ENCODE measurements at regions not wholly inside any gene's neighbourhood (a gene's known extent, or its start where the extent isn't known, plus 50 kb on each side); places are given as distances from the start of the nearest gene placed in this dataset.
"Not testable (repeated sequence)": the region's sequence is repeated elsewhere in the genome, so short reads cannot be mapped to it uniquely, and the experiment has no call there.

DNA sequence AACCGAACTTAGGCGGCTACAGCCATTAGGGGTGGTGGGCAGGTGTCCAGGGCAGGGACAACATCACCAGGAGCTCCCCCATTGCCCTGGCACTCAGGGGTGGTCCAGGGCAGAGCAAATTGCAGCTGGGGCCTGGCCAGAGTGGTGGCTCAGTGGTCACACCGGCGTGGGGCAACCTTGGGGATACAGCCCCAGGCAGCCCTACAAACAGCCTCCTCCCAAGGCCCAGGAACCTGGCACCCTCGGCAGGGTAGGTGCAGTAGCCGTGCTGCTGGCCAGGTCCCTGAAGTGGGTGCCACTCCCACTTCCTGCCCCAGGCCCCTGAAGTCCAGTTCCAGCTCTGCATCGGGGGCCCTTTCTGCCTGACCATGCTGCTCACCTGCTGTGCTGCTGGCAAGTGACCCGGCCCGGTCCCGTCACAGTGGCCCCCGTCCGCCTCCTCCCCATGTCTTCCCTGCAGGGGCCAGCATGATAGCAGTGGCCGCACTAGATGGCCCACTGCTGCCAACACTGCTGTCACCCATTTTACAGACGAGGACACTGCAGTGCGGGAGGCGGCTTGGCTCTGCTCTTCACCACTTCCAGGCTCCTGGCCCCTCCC lies 712.8 kb downstream of the MATN1 start:
- DNase-seq, result no peak

DNA sequence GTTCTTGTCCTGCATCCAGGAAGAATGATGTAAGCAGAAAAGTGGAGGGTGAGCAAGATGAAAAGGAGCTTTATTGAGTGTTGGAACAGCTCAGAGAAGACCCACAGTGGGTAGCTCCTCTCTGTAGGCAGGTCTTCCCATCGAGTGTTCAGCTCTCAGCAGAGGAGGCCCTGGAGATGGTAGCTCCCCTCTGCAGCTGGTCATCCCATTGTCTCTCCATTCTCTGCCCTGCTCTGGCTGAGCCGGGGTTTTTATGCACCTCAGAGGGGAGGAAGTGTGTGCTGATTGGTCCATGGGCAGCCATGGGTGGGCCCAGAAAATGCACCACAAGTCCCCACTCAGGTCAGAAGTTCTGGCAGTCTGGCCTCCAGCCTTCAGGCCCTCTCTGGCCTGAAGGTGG lies 713.7 kb downstream of the MATN1 start:
- no peak for DNase-seq

DNA sequence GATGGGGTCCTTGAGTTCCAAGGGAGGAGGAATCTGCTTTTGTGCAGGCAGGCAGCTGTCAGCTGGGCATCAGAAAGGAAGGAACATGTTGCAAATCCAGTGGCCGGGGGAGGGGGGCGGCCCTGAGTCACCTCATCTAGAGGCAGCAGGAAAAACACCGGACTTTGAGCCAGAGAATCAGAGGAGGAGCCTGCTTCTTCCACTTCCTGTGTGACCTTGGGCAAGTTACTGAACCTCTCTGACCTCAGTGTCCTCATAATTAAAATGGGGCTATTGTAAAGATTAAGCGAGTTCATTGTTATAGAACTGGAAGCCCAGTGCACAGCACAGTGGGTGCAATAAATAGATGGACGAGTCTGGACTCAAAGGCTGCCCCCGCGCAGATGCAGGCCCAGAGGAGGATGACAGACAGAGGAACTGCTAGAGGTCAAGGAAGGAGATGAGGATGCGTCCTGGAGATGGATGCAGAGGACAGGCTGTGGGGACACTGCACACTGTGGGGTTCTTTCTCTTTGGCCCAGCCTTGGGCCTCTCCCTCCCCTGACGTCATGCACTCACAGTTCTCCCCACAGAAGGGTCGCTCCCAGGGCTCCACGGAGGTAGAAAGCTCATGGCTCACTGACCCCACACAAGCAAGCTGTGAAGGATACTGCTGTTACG lies 714.3 kb downstream of the MATN1 start:
- no peak for DNase-seq

DNA sequence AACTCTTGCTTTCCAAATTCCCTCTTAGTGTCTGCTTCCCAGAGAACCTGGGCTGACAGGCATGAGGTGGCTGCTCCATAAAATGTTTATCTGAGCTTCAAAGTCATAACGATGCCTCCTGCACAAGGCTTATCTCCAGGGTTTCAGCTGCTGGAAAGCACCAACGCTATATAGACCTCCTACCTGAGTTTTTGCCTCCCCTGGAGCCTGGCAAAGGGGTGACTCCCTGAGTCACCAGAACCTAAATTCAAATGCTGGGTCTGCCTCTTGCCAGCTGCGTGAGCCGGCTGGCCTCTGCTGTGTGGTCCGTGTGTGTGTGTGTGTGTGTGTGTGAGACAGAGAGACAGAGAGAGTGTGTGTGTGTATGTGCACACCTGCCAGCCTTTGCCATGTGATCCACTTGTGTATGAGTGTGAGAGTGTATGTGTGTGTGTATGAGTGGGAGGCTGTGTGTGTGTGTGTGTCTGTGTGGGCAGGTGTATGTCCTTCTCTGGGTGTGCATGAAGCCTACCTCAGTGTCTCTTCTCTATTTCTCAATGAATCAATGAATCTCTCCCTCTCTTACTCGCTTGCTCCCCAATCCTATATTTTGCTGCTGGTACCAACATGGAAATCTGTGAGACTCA lies 714.9 kb downstream of the MATN1 start:
- DNase-seq, result no peak

DNA sequence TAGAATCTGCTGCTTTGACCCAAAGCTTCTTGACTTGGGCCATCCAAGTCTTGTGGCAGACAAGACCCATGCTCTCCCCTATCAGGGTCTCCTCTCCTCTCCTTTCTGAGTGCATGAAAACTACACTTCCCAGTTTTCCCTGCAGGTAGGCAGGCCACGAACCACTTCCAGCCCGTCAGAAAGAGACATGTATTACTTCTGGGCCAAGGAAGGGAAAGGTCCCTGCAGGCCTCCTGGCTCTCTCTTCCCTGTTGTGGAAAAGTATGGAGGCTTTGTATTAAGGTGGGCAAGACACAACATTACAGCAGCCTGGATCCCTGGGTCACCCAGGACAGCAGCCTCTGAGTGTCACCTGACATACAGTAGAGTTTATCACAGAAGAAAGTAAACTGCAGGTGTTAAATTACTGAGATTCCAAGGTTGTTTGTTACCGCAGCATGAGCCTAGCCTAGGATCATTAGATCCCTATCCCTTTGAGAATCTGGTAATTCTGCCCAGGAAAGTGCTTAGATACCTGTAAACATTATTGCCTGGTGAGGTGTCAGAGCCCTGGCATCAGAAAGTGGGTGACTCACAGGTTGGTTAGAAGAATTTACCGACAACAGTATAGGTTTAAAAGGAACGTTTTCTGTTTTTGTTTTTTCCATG lies 717.3 kb downstream of the MATN1 start:
- DNase-seq, result no peak

DNA sequence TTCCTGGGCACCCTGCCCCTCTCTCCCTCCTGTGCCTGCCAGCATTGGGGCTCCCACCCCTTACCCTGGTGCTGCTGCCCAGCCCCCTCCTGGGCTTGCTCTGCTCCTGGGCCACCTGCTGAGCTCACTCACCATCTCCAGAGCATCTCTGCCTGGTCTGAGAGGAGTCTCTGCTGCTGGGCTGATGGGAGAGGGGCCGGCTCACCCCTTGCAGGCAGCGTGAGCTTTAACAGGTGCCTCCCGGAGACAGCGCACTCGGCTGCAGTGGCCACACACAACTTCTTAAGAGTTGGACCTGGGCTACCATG lies 721.7 kb downstream of the MATN1 start:
- no peak for DNase-seq

DNA sequence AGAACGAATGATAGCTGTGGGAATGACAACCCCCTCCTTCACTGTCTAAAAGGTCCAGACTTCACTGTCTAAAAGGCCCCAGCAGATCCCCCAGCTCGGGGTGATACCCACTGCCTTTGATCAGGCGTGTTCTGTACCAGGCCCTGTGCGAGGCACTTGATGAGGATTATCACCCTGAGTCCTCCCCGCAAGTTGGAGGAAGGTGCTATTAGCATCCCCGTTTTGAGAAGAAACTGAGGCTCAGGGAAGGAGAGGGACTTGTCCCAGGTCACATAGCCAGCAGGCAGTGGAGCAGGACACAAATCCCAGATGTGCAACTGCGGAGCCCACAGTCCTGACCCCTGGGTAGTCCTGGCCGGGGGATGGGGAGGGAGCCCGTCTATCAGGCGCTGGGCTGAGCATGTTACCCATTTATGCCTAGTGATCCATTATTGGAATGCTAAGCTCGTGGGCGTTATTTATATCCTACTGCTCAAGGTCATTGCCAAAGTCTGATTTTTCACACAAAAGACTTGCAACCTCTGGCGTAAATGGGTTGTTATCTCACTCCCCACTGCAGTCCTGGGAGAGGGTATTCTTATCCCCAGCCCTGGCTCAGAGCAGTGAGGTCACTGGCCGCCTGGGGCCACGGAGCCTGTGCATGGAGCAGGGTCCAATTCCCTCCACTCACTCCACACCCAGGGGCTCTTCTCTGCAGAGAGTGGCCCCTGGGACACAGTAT lies 722.2 kb downstream of the MATN1 start:
- no peak for DNase-seq

DNA sequence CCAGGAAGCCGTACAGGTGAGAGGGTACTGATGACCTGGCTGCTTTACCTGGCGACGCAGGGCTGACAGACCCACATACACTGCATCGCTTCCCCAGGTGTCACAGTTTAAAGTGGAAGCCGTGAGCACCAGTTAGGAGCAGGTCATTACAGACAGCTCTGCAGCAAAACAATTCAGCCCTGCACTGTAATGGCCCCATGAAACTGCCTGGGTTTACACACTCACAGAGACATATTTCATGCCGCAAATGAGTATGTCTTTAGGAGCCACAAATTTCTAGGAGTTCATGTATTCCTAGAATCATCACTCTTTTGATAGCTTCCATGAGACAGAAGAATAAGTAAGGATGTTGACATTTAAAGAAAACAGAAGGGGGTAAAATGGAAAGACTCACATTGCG lies 723.1 kb downstream of the MATN1 start:
- no peak for DNase-seq

DNA sequence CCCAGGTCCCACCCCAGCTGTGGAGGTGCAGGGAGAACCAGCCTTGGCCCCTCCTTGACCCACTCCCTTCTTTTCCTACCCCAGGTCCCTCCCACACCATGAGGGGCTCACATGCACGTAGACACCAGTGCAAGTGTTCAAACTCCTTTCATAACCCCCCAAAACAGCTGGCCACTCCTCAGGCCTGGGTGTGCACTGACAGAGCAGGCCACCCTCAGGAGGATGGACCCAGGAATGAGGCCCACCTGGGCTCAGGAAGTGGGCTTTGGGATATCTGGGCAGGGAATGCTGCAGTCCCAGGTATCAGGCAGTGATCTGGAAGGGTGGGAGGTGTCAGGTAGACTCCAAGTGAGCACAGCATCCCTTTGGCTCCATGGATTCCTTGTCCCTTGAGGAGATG lies 723.8 kb downstream of the MATN1 start:
- DNase-seq, result no peak

DNA sequence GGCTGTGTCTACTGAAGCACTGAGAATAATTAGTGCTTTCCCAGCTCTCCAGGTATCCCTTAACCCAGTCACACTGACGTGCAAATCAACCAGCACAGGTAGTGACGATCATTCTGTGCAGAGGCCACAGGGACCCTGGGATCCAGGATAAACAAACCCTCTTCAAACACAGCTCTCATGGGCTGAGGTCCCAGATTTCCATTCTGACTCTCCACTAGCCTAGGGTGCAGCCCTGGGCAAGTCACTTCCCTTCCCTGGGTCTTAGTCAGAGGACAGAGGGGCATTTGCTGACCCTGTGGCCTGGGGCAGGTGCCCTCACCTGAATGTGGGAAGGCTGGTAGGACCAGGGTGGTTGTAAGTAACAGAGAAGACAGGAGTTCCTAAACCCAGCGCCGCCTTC lies 724.7 kb downstream of the MATN1 start:
- no peak for DNase-seq

DNA sequence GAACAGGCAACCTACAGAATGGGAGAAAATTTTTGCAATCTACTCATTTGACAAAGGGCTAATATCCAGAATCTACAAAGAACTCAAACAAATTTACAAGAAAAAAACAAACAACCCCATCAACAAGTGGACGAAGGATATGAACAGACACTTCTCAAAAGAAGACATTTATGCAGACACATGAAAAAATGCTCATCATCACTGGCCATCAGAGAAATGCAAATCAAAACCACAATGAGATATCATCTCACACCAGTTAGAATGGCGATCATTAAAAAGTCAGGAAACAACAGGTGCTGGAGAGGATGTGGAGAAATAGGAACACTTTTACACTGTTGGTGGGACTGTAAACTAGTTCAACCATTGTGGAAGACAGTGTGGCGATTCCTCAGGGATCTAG lies 725.6 kb downstream of the MATN1 start:
- not testable (repeated sequence) for DNase-seq

DNA sequence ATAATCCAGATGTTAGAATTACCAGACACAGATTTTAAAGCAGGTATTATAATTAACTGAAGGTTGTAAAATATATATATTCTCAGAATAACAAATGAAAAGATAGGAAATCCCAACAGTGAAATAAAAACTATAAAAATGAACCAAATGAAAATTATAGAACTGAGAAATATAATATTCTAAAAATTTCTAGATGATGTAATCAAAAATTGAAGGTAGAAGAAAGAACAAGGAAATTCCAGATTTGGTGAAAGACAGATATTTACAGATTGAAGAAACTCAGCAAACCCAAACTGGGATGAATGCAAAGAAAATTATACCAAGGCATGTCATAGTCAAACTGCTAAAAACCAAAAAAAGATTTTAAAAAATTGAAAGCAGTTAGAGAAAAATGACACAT lies 729.4 kb downstream of the MATN1 start:
- DNase-seq, result no peak

DNA sequence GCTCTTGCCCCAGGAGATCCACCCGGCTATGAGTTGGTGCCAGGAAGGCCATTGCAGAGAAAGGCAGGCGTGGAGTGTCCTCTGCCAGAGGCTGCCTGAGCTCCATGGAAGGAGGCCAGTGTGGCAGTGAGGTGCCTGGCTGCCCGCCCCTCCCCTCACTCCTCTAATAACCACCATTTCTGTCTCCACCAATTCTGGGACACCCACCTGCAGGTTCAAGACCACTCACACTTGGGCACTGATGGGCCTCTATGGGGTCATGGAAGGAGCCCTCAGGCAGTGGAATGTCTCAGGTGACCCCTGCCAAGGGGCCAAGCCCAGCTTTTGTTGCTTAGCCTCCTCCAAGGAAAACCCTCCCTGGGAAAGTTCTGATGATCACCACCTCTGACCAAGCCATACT lies 731.6 kb downstream of the MATN1 start:
- DNase-seq, result no peak

DNA sequence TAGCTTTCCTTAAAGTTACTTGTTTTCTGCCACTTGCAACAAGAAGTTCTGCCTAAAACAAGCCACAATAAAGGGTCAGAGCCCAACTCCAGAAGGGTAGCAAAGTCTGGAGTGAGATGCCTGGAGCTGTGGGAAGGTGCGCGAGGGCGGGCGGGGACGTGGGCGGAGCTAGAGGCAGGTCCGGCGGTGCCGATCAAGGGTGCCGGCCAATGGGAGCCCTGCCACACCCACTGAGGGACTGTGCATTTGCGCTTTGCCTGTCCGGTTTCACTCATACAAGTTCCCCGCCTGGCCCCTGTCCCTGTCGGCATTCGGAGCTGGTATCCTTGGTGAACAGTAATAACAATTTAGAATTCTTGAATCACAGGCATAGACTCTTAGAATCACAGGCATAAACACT lies 732.4 kb downstream of the MATN1 start:
- no peak for DNase-seq

DNA sequence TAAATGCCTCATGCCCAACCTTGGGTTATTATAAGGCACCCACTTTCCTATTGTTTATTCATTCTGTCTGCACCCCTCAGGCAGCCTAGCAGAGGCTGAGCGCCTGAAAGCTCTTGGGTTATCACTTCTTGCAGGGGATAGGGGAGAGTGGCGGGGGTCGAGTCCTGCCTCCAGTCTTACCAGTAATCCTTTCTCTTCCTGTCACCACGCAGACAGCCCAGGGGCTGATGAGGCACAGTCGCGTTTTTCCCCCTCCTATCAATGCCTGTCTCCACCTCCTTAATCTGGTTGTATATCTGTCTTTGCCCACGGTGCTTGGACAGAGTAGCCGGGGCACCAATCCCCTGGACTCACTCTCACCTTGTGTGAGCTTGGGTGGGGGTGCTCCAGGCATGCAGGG lies 733.1 kb downstream of the MATN1 start:
- no peak for DNase-seq

DNA sequence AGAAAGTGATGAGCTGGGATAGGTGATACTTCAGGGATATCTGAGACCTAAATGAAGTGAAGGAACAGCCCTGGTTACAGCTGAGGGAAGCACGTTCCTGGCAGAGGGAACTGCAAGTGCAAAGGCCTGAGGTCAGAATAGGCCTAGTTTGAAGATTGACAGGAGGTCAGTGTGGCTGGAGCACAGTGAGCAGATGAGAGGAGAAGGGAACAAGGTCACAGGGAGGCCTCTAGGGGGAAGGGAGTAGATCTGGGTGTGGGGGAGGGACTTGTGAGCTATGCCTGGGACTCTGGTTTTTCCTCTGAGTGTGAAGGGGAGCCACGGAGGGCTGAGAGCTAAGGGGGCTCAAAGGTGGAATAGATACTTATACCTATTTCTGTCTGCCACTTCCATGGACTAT lies 736.4 kb downstream of the MATN1 start:
- no peak for DNase-seq

DNA sequence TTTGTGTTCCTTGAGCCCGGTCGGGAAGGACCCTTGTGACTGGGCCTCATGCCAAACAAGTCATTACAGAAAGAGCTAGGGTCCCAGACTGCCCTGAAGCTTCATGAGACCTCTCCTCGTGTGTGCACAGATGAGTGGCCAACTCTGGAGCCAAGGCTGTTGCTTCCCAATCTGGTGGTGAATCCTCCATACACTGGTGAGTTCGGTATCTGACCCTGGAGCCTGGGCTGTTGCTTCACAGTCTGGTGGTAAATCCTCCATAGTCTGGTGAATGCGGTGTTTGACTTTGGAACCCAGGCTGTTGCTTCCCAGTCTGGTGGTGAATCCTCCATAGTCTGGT lies 737.8 kb downstream of the MATN1 start:
- no peak for DNase-seq

DNA sequence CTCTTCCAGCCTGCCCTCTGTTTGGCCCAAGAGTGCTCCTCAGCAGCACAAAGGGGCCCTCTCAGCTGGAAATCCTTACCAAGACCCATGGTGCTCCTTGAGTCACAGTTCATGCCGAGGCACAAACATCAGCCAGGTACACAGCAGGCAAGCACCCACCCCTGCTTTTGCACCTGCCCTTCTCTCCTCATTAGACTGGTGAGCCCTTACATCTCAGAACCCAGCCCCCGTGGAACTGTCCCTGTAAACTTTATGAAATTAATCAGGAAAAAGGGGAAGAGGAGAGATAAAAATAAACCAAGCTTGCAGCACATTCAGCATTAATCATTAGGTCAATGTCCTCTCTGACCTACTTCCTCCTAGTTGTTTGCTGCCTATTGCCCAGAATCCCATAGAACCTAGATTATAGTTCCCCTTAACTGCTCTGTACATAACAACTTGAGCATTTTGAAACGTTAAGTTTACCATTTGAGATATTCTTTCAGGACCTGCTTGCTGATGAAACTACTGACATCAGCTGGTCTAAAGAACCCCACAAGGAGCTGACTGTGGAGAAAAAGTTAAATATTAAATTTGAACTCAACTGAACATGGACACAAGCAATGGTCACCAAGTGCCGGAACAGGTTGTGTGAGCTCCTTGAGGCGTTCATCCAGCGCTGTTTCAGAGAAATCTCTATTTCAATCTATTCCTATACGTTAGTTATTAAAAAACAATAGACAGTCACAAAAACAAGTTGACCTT lies 738.4 kb downstream of the MATN1 start:
- DNase-seq, result no peak

DNA sequence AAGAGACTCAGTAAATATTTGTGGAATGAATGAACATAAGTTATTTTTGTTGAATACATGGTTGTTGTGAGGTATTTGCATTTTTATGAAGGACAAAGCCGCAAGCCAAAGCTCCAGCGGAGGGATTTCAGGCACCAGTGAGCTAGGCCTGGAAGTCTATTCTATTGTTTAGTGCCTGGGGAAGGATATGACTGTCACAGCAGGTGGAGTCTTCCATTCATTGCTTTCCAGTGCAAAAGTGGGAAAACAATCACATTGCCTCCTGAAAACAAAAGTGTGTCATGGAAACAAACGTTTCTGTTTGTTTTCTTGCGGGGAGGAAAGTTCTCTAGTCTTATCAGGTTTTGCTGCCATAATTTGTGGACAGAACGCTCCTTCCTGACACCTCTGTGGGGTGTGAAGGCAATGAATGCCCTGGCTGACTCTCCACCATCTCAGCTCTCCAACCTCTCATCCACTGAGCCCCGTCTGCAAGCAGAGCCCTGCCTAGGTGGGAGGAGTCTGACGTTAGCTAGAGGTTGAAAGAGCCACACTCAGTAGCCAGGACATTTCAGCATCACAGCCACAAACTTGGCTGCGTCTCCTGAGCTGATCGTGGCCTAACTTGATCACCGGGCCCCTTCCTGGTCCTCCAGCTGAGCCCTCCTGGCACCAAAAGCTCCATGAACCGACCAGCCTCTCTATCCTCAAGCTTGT lies 739.1 kb downstream of the MATN1 start:
- DNase-seq, result no peak

DNA sequence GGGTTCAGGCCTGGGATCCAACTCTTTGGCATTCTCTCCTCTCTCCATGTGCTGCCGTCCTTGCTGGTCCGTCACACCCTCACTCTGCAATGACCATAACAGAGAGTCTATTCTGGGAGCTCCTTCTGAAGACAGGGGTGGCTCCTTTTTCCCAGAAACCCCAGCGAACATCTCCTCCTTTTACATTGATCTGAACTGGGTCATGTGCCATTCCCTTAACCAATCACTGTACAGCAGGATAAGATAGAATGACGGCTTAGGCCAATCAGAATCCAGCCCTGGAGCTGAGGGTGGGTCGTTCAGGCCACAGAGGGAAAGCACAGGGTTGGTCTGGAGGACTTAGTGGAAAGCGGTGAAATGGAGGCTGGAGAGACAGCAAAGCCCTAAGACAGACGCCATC lies 740.1 kb downstream of the MATN1 start:
- DNase-seq, result no peak

DNA sequence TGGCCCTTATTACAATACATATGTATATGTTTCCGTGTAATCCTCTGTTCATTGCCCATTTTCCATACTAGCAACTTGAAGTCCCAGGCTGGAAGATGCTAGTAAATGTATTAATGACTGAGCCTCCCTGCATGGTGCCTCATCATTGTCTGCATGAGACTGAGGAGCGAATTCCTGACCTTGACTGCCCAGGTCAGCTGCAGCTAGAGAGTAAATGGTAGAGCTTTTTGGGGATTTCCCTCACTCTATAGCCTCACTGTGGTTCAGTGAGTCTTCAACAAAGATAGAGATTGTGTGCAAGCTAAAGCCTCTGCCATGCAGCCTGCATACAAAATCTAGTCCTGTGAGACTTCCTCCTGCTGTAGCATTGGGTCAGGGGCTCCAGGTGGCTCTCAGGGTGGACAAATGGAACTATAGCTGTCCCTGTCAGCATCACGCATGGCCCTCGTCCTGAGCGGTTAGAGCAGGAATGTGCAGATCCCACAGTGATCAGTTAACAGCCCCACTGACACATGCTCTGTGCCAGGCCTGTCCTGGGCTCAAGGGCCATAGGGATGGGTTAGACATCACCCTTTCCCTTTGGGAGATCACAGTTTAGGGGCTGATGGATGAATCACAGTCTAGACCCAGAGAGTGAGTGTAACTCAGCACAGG lies 741.7 kb downstream of the MATN1 start:
- no peak for DNase-seq

DNA sequence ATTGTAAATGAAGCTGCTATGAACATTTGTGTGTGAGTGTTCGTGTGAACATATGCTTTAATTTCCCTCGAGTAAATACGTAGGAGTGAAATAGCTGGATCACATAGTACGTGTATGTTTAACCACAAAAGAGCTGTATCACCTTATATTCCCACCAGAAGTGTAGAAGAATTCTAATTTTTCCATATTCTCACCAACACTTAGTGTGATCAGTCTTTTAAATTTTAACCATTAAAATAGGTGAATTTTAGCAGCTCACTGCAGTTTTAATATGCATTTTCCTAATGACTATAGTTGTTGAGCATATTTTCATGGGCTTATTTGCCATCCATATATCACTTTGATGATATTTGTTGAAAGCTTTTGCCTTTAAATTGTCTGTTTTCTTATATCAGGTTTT lies 741.2 kb downstream of the PTPRU start:
- no peak for DNase-seq

All from hematopoietic multipotent progenitor cell treated with erythropoietin and hydrocortisone succinate and interleukin-3 and kit ligand, for 4 days (in vitro differentiated cells).